AG04449 (cell line): ENCODE measurements at regions not wholly inside any gene's neighbourhood (a gene's known extent, or its start where the extent isn't known, plus 50 kb on each side); places are given as distances from the start of the nearest gene placed in this dataset.

Experiments used
- CTCF ChIA-PET: fragments of 350-600 bp; formaldehyde crosslinking; extraction: SDS; loops from one replicate; lab custom pipeline; 2021; ENCODE audit warnings: antibody characterized with exemption; lab: Yijun Ruan, JAX
- POLR2A ChIA-PET: fragments of 400-600, 350-600 bp; formaldehyde crosslinking; extraction: SDS; loops from one replicate; lab custom pipeline; 2020; ENCODE audit warnings: antibody characterized with exemption, inconsistent platforms; lab: Yijun Ruan, JAX
- DNase-seq: peaks from one replicate; pipeline ENCODE4 v3.0.0-alpha.2; 2010; ENCODE audit warnings: low read depth, low spot score
- H3K4me3 ChIP-seq: 2 replicates; pipeline ENCODE4 v1.5.1; 2011; ENCODE audit warnings: low read depth, mild to moderate bottlenecking, control low read depth, low read length
- TF ChIP-seq, protein P1 (sequence below): IDR thresholded peaks from one replicate; pipeline ENCODE4 v1.5.1; 2011; ENCODE audit warnings: mild to moderate bottlenecking, moderate library complexity, low read length, control low read depth, inconsistent platforms; ENCODE audit not compliant: insufficient read depth; ENCODE audit errors: missing control alignments

DNA sequence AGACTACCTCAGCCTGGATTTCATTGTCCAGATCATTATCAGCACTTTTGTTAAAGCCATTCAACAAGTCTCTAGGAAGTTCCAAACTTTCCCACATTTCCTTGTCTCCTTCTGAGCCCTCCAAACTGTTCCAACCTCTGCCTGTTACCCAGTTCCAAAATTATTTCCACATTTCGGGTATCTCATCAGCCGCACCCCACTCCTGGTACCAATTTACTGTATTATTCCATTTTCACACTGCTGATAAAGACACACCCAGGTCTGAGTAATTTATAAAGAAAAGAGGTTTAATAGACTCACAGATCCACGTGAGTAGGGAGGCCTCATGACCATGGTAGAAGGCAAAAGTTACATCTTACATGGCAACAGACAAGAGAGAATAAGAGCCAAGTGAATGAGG, 1198.3 kb upstream of the ALCAM start:
- H3K4me3 ChIP-seq, result no peak overlapping the region
- DNase-seq, result no peak
- TF ChIP-seq, protein P1, sequence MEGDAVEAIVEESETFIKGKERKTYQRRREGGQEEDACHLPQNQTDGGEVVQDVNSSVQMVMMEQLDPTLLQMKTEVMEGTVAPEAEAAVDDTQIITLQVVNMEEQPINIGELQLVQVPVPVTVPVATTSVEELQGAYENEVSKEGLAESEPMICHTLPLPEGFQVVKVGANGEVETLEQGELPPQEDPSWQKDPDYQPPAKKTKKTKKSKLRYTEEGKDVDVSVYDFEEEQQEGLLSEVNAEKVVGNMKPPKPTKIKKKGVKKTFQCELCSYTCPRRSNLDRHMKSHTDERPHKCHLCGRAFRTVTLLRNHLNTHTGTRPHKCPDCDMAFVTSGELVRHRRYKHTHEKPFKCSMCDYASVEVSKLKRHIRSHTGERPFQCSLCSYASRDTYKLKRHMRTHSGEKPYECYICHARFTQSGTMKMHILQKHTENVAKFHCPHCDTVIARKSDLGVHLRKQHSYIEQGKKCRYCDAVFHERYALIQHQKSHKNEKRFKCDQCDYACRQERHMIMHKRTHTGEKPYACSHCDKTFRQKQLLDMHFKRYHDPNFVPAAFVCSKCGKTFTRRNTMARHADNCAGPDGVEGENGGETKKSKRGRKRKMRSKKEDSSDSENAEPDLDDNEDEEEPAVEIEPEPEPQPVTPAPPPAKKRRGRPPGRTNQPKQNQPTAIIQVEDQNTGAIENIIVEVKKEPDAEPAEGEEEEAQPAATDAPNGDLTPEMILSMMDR, result no peak
- ChIA-PET CTCF (no interaction called here), POLR2A (no interaction called here)

DNA sequence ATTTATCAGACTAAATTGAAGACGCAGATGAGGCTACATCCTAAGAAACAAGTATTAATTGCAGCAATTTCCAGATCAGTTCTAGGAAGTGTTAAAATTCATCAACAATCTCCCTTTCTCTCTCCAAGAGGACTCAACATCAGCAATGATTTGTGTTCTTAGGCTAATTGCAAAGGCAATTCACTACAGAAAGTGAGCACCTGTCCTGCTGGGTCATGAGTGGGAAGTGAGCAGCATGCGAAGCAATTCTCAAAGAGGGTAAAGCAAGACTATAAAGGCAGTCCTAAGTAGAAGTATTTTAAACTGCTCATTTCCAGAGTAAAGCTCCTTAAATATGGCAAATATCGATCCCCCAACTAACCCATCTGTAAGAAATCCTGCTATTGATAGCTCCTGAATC, 1191.0 kb upstream of the ALCAM start:
- POLR2A ChIA-PET, result no interaction called here
- TF ChIP-seq, protein P1, result no peak

GRCh38 chr3:104176706-104177105, 1190.0 kb upstream of the ALCAM start:
- POLR2A ChIA-PET, result no interaction called here
- DNase-seq, result no peak
- TF ChIP-seq, protein P1, result no peak

More for the DNA sequence above, 1191.0 kb upstream of the ALCAM start:
- CTCF ChIA-PET, result no interaction called here
- H3K4me3 ChIP-seq, result no peak overlapping the region
- DNase-seq, result no peak

GRCh38 chr3:104178680-104179079, 1188.0 kb upstream of the ALCAM start:
- ChIA-PET POLR2A (no interaction called here), CTCF (no interaction called here)
- H3K4me3 ChIP-seq, result no peak overlapping the region
- TF ChIP-seq, protein P1, result no peak
- no peak for DNase-seq

More at GRCh38 chr3:104176706-104177105, 1190.0 kb upstream of the ALCAM start:
- no peak overlapping the region for H3K4me3 ChIP-seq
- CTCF ChIA-PET, result no interaction called here

- no peak for DNase-seq
- ChIA-PET CTCF (no interaction called here), POLR2A (no interaction called here)
- TF ChIP-seq, protein P1, result no peak
- H3K4me3 ChIP-seq, result no peak overlapping the region
Observed at GRCh38 chr3:104180906-104181305, 1185.8 kb upstream of the ALCAM start.

- CTCF ChIA-PET, result no interaction called here
- TF ChIP-seq, protein P1, result no peak
- no peak overlapping the region for H3K4me3 ChIP-seq
- DNase-seq, result no peak
- POLR2A ChIA-PET, result no interaction called here
Observed at GRCh38 chr3:104190681-104191080, 1176.0 kb upstream of the ALCAM start.
